Right ventricle myocardium inferior (tissue), 1 donor: ENCODE measurements at regions not wholly inside any gene's neighbourhood (a gene's known extent, or its start where the extent isn't known, plus 50 kb on each side); places are given as distances from the start of the nearest gene placed in this dataset.

Source experiments
- ATAC-seq: fragments of 200-7000 bp; cut with Tn5 transposase; one replicate; pipeline ENCODE4 v1.9.1; 2020; ENCODE audit warnings: mild to moderate bottlenecking, moderate library complexity
- DNase-seq: peaks from one replicate; pipeline ENCODE4 v3.0.0; 2021; ENCODE audit errors: missing footprints
- intact Hi-C: fragments of 100-400 bp; cut with DNase I; formaldehyde crosslinking; loops from one replicate; pipeline ENCODE4 v1.11.0; 2022
- donor health status: DM: no; HTN: yes; CAD: no; lungs with severe emphysema.

- DNase-seq = no peak
- intact Hi-C loops = no loop called here
- ATAC-seq = no peak
Observed at GRCh38 chr2:16160281-16161084, 220.1 kb downstream of the MYCN start.

GRCh38 chr2:16156411-16156810 is 216.1 kb downstream of the MYCN start:
- intact Hi-C loops = no loop called here
- no peak for DNase-seq

GRCh38 chr2:16155766-16156165 is 215.4 kb downstream of the MYCN start:
- intact Hi-C loops = no loop called here
- DNase-seq (no peak), ATAC-seq (no peak)

More at GRCh38 chr2:16156411-16156810, 216.1 kb downstream of the MYCN start:
- no peak for ATAC-seq

GRCh38 chr2:16155366-16155765 is 215.0 kb downstream of the MYCN start:
- no peak for DNase-seq
- intact Hi-C loops = no loop called here
- no peak for ATAC-seq

- intact Hi-C loops = no loop called here
- ATAC-seq (no peak), DNase-seq (no peak)
Observed at GRCh38 chr2:16154501-16155280, 214.3 kb downstream of the MYCN start.

- intact Hi-C loops = no loop called here
- DNase-seq = no peak
- no peak for ATAC-seq
Observed at GRCh38 chr2:16154061-16154460, 213.7 kb downstream of the MYCN start.

- no peak for DNase-seq
- intact Hi-C loops = no loop called here
- no peak for ATAC-seq
Observed at GRCh38 chr2:16153754-16154035, 213.3 kb downstream of the MYCN start.

- ATAC-seq (no peak), DNase-seq (no peak)
- intact Hi-C loops = no loop called here
Observed at GRCh38 chr2:16152928-16153753, 212.8 kb downstream of the MYCN start.

GRCh38 chr2:16152071-16152927 is 211.9 kb downstream of the MYCN start:
- DNase-seq = no peak
- intact Hi-C loops = no loop called here
- ATAC-seq = no peak

- intact Hi-C loops = no loop called here
- ATAC-seq (no peak), DNase-seq (no peak)
Observed at GRCh38 chr2:16151651-16152050, 211.3 kb downstream of the MYCN start.

- ATAC-seq = no peak
Observed at GRCh38 chr2:16151281-16151570, 210.9 kb downstream of the MYCN start.

GRCh38 chr2:16150456-16151280 is 210.3 kb downstream of the MYCN start:
- ATAC-seq (no peak), DNase-seq (no peak)
- intact Hi-C loops = no loop called here

More at GRCh38 chr2:16151281-16151570, 210.9 kb downstream of the MYCN start:
- DNase-seq = no peak
- intact Hi-C loops = no loop called here

- ATAC-seq (no peak), DNase-seq (no peak)
- intact Hi-C loops = no loop called here
Observed at GRCh38 chr2:16149349-16150243, 209.2 kb downstream of the MYCN start.

GRCh38 chr2:16148632-16149348 is 208.4 kb downstream of the MYCN start:
- intact Hi-C loops = no loop called here
- DNase-seq = no peak
- no peak for ATAC-seq

GRCh38 chr2:16142383-16143361 is 202.3 kb downstream of the MYCN start:
- DNase-seq (no peak), ATAC-seq (no peak)
- intact Hi-C loops = no loop called here

GRCh38 chr2:16141641-16141921 is 201.2 kb downstream of the MYCN start:
- DNase-seq (no peak), ATAC-seq (no peak)
- intact Hi-C loops = no loop called here
